NCI-H1436 treated with DMSO at 0.1 percent for 48 hours (cell line): ENCODE measurements at regions not wholly inside any gene's neighbourhood (a gene's known extent, or its start where the extent isn't known, plus 50 kb on each side); places are given as distances from the start of the nearest gene placed in this dataset.
A peak's percentile ranks its signal among the peaks of the same experiment; 100 is the strongest.
"Not testable (repeated sequence)": the region's sequence is repeated elsewhere in the genome, so short reads cannot be mapped to it uniquely, and the experiment has no call there.

Source experiments
- DNase-seq: peaks from one replicate; lab custom pipeline; 2025; lab: John Stamatoyannopoulos, UW

GRCh38 chr6:137545073-137545472, 50.9 kb upstream of the OLIG3 start:
- no peak for DNase-seq

DNA sequence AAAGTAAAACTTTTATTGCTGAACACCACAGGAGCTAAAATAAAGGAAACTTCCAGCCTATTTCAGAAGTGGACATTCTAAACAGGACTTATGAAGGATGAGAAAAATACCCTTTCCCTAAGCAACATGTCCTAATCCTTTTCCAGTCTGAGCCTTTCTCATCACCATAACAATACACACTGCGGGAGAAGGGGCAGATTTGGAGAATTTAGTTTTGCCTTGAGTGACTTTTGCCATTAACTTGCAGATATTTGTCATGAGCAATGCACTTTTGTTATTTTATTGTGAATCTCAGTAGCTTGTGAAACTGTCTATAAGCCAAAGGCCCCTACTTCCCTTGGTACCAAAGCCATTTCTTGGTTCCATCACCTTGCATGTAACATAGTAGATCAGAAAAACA, 53.0 kb upstream of the OLIG3 start:
- DNase-seq = no peak

GRCh38 chr6:137547601-137548000, 53.4 kb upstream of the OLIG3 start:
- no peak for DNase-seq

DNA sequence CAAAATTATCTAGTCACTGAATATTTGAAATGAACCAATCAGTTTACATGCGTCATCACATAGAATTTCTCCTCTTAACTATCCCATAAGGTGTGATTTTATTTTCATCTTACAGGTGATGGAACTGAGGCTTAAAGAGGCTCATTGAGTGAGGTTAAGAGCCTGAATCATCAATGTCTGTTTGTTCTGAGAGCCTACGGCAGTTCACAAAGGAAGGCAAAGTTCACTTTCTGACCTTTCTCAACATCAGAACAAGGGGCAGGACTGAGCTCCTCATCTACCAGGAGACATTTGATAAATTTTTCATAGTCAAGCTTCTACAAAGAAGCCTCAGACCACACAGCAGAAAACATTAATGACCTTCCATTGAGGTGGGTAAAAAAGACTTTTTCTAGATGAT, 54.9 kb upstream of the OLIG3 start:
- no peak for DNase-seq

DNA sequence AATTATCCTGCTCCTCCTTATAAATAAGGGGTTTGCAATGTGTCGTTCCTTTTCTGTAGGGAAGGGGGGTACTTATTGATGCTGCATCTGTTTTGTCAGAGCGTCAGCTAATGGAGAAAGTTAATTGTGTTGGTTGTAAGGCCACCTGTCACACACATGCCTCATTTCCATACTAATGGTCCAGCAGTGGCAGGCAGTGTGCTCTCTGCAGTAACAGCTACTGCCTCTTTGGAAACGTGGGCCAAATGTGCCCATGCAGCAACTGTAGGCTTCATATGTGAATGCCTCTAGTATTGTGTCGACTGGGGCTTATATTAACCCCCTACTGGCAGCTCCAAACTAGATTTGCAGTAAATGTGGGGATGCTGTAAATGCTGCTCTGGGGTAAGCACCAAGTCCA, 56.3 kb upstream of the OLIG3 start:
- DNase-seq = peak; percentile 24

- DNase-seq = no peak
These were observed 58.0 kb upstream of the OLIG3 start for GRCh38 chr6:137552146-137552545.

- no peak for DNase-seq
These were observed 58.6 kb upstream of the OLIG3 start for GRCh38 chr6:137552809-137553208.

GRCh38 chr6:137559521-137560183, 65.5 kb upstream of the OLIG3 start:
- DNase-seq = not testable (repeated sequence)

DNA sequence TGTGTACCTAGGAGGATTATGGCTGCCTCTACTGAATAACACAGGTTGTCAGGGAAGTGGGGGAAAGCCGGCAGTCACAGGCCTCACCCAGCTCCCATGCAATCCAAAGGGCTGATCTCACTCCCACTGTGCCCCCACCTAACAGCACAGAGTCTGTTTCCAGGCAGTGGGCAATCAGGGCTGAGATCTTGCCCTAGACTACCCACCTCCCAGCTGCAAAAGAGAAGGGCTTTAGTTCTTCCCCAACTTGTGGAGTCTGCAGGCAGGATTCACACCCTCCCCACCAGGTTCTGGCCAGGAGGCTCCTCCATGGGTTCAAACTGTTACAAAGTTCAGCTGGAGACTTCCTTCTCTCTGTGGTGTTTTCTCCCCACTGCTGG, 66.0 kb upstream of the OLIG3 start:
- no peak for DNase-seq

DNA sequence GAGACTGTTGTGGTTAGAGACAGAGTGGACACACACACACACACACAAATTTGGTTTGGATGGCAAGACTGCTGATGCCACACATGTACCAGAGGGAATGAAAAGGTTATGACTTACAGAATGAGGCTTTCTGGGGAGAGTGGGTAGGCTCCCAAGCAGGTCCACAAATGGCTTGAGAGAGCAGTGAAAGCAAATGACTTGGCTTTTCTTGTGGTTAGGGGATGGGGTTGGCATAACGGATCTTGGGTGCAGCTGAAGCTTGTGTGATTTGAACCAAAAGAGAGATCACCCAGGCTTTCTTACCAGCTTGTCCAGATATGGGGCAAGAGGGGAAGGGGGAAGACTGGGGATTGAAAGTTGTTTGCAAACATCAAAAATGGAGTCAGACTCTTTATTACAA, 73.9 kb upstream of the OLIG3 start:
- DNase-seq = no peak

- DNase-seq = peak; percentile 67
These were observed 76.2 kb upstream of the OLIG3 start for GRCh38 chr6:137570393-137570792.

GRCh38 chr6:137571854-137572253, 77.7 kb upstream of the OLIG3 start:
- DNase-seq = no peak

DNA sequence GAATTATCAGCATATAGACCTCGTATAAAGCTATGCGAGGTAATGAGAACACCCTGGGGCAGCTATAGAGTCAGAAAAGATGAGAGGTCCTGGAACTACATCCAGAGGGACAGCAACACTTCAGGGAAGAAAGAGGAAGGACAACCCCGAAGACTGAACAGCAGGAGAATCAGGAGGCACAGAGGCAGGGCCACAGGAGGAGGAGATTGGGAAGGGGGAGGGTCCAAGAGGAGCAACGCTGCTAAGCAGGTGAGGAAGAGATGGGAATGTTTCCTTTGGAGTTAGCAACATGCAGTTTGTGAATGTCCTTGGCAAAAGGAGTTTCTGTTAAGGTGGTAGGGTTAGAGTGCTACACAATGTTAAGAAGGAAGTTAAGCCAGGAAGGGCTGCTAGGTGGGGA, 79.5 kb upstream of the OLIG3 start:
- no peak for DNase-seq

- no peak for DNase-seq
These were observed 85.4 kb upstream of the OLIG3 start for GRCh38 chr6:137579612-137580011.

DNA sequence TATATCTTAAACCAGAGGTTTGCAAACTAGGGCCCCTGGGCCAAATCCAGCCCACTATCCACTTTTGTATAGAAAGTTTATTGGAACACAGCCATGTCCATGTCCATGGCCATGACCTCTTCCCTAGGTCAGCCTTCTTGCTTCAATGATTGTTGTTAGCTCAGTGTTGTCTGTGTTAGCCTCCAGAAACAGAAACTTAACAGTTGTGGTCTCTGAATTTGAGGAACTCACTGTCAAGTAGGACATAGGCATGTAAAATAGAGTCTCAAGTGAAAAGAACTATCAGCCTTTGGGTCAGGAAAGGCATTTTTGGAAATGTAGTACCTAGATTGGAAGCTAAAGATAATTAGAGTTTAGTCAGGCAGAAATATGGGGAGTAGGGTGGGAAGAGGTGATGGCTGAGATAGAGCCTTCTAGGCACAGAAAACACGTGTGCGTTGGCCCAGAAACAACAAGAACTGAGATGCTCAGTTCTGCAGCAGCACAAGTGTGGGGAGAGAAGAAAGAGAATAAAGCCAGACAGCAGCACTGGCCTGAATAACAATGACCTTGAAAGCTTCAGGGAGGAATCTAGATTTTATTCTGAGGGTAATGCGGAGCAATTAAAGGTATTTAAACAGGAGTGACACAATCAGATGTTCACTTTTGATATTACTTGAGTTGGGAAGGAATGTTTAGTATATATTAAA, 87.0 kb upstream of the OLIG3 start:
- DNase-seq = no peak

DNA sequence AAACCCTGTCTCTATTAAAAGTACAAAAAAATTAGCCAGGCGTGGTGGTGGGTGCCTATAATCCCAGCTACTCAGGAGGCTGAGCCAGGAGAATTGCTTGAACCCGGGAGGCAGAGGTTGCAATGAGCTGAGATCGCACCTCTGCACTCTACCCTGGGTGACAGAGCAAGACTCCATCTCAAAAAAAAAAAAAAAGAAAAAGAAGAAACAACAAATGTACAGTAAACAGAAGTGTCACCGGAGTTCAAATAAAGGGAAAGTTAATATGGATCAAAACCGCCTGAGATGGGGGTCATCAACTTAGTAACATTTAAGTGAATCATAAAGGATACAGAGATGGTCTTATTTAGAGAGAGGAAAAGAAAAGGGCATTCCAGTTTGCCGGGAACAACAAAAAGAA, 89.3 kb upstream of the OLIG3 start:
- not testable (repeated sequence) for DNase-seq

DNA sequence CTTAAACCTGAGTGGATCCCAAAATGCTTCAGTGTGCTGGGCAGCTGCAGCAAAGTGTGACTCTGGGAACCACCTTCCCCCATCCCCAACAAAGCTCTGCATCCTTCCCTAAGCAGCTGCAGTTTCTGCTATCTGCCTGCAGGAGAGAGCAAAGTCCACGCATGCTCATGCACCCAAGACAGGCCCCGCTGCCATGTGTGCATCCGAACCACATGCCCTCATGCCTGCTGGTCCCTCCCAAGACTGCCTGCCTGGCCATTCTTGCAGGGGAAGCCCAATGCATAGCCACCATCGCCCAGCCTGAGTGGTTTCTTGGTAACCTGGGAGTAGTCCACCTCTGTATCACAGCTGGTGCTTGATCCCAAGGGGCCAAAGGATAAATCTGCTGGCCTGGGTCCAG, 94.3 kb upstream of the OLIG3 start:
- DNase-seq = no peak

- DNase-seq = no peak
These were observed 95.1 kb upstream of the OLIG3 start for GRCh38 chr6:137589067-137589848.

DNA sequence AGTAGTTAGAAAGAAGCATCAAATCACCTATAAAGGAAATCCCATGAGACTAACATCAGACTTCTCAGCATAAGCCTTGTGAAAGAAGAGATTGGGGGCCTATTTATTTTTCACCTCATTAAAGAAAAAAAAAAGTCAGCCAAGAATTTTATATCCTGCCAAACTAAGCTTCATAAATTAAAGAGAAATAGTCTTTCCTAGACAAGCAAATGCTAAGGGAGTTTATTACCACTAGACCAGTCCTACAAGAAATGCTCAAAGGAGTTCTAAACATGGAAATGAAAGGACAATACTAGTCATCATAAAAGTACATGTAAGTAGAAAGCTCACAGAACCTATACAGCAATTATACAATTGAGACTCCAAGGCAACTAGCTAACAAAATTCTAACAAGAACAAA, 96.5 kb upstream of the OLIG3 start:
- no peak for DNase-seq

GRCh38 chr6:137601471-137601870, 107.3 kb upstream of the OLIG3 start:
- no peak for DNase-seq

GRCh38 chr6:137602313-137603197, 108.4 kb upstream of the OLIG3 start:
- no peak for DNase-seq

DNA sequence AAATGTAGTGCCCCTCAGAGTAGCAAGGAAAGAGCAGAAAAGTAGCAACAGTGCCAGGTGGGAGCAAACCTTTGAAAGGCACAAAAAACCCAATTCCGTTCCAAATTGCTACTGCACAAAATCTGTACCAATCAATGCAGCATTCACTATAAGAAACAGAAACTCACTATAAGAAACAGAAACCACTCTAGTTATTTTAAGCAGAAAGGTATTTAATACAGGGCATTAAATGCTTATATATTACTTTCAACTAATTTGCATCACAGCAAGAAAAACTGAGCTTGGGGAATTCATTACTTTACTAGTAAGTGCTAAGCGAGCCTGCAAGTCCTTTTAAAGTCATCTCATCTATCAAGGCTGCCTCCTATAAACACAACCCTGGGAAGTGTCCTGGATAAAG, 116.5 kb upstream of the OLIG3 start:
- DNase-seq = no peak
